IMR-90 (cell line): ENCODE measurements at regions not wholly inside any gene's neighbourhood (a gene's known extent, or its start where the extent isn't known, plus 50 kb on each side); places are given as distances from the start of the nearest gene placed in this dataset.

Experiments
- ATAC-seq: fragments of 200-7000 bp; cut with Tn5 transposase; 2 replicates; pipeline ENCODE4 v1.9.1; 2020; ENCODE audit warnings: low read depth, mild to moderate bottlenecking, moderate library complexity
- BruUV-seq: library from RNA; stranded (reverse); fragments of 400-500 nt; replicated peaks from 2 replicates; lab custom pipeline; 2021; lab: Mats Ljungman, UMichigan
- CTCF ChIA-PET: fragments of 300-600 bp; formaldehyde crosslinking; extraction: SDS; loops from one replicate; lab custom pipeline; 2021; ENCODE audit warnings: antibody characterized with exemption; lab: Yijun Ruan, JAX
- POLR2A ChIA-PET: fragments of 300-600 bp; sonication (Branson Sonifier 250); formaldehyde crosslinking; loops from one replicate; lab custom pipeline; 2022; ENCODE audit warnings: antibody characterized with exemption; ENCODE audit not compliant: unreplicated experiment; lab: Charles Lee
- DNase-seq: peaks from one replicate; pipeline ENCODE4 v3.0.0; 2013
- H2AFZ ChIP-seq: replicated peaks from 2 replicates; pipeline ENCODE3; 2013; ENCODE audit warnings: low read length, mild to moderate bottlenecking; ENCODE audit not compliant: poor library complexity
- H2AK5ac ChIP-seq: 2 replicates; pipeline ENCODE4 v1.6.1; 2013; ENCODE audit warnings: low read depth, low read length, inconsistent platforms
- H2AK9ac ChIP-seq: replicated peaks from 2 replicates; pipeline ENCODE3; 2013; ENCODE audit warnings: mild to moderate bottlenecking, low read depth, low read length, moderate library complexity; ENCODE audit not compliant: poor library complexity
- H2BK120ac ChIP-seq: 2 replicates; pipeline ENCODE4 v1.6.1; 2013; ENCODE audit warnings: low read depth, low read length, inconsistent platforms
- H2BK15ac ChIP-seq: 3 replicates; pipeline ENCODE4 v1.6.1; 2013; ENCODE audit warnings: low read depth, low read length, inconsistent platforms
- H2BK20ac ChIP-seq: 2 replicates; pipeline ENCODE4 v1.6.1; 2013; ENCODE audit warnings: low read depth, mild to moderate bottlenecking, inconsistent platforms, low read length, moderate library complexity
- H2BK5ac ChIP-seq: 2 replicates; pipeline ENCODE4 v1.6.1; 2013; ENCODE audit warnings: mild to moderate bottlenecking, low read depth, low read length, inconsistent platforms; ENCODE audit not compliant: poor library complexity, severe bottlenecking
- H3K14ac ChIP-seq: replicated peaks from 2 replicates; pipeline ENCODE4 v1.6.1; 2013; ENCODE audit warnings: low read depth, low read length, inconsistent platforms
- H3K18ac ChIP-seq: 2 replicates; pipeline ENCODE4 v1.6.1; 2013; ENCODE audit warnings: low read depth, low read length, control low read depth
- H3K23ac ChIP-seq: 2 replicates; pipeline ENCODE4 v1.6.1; 2013; ENCODE audit warnings: low read depth, low read length, inconsistent platforms
- H3K27ac ChIP-seq: 2 replicates; pipeline ENCODE4 v1.5.1; 2013; ENCODE audit warnings: mild to moderate bottlenecking, control low read depth, low read length; ENCODE audit not compliant: insufficient read depth
- H3K27me3 ChIP-seq: 2 replicates; pipeline ENCODE4 v1.6.1; 2013; ENCODE audit warnings: low read length; ENCODE audit not compliant: control insufficient read depth, insufficient read depth
- H3K36me3 ChIP-seq: 2 replicates; pipeline ENCODE4 v1.6.1; 2013; ENCODE audit warnings: low read length, mixed read lengths; ENCODE audit not compliant: control insufficient read depth, insufficient read depth
- H3K4ac ChIP-seq: 2 replicates; pipeline ENCODE4 v1.6.1; 2013; ENCODE audit warnings: low read depth, low read length, inconsistent platforms
- H3K4me1 ChIP-seq: 2 replicates; pipeline ENCODE4 v1.6.1; 2013; ENCODE audit warnings: low read length, mixed read lengths; ENCODE audit not compliant: control insufficient read depth, insufficient read depth
- H3K4me2 ChIP-seq: 2 replicates; pipeline ENCODE4 v1.6.1; 2013; ENCODE audit warnings: low read depth, mild to moderate bottlenecking, control low read depth, low read length, moderate library complexity
- H3K4me3 ChIP-seq: 2 replicates; pipeline ENCODE4 v1.5.1; 2013; ENCODE audit warnings: low read depth, mild to moderate bottlenecking, control low read depth, low read length, moderate library complexity; ENCODE audit not compliant: insufficient read depth
- H3K56ac ChIP-seq: 2 replicates; pipeline ENCODE4 v1.6.1; 2013; ENCODE audit warnings: low read length, inconsistent platforms; ENCODE audit not compliant: insufficient read depth; ENCODE audit errors: extremely low read depth
- H3K79me1 ChIP-seq, 2 experiments: 2 replicates each; pipeline ENCODE4 v1.6.1; 2013; ENCODE audit warnings: low read length in 2 of 2, inconsistent platforms in 1 of 2, low read depth in 1 of 2
- H3K9ac ChIP-seq: 2 replicates; pipeline ENCODE4 v1.6.1; 2013; ENCODE audit warnings: low read depth, low read length, control low read depth
- H3K9me1 ChIP-seq: 2 replicates; pipeline ENCODE4 v1.6.1; 2013; ENCODE audit warnings: low read length, inconsistent platforms; ENCODE audit not compliant: insufficient read depth
- H3K9me3 ChIP-seq: 2 replicates; pipeline ENCODE4 v1.6.1; 2013; ENCODE audit warnings: low read length; ENCODE audit not compliant: control insufficient read depth, insufficient read depth
- H4K20me1 ChIP-seq: 2 replicates; pipeline ENCODE4 v1.6.1; 2013; ENCODE audit warnings: low read length, inconsistent platforms; ENCODE audit not compliant: insufficient read depth
- H4K5ac ChIP-seq: 2 replicates; pipeline ENCODE4 v1.6.1; 2013; ENCODE audit warnings: mild to moderate bottlenecking, low read depth, low read length, control low read depth
- H4K8ac ChIP-seq, 2 experiments: 2 replicates each; pipeline ENCODE4 v1.6.1; 2013; ENCODE audit warnings: low read depth in 2 of 2, low read length in 2 of 2, control low read depth in 1 of 2, inconsistent platforms in 1 of 2
- H4K91ac ChIP-seq: 2 replicates; pipeline ENCODE4 v1.6.1; 2013; ENCODE audit warnings: low read depth, low read length, inconsistent platforms; ENCODE audit not compliant: insufficient read depth
- BHLHE40 ChIP-seq: fragments of 150-350 bp; IDR thresholded peaks from 2 replicates; pipeline ENCODE4 v1.6.1; 2016; ENCODE audit warnings: mild to moderate bottlenecking, low read depth, low read length
- CEBPB ChIP-seq: IDR thresholded peaks from 2 replicates; pipeline ENCODE4 v1.6.1; 2012; ENCODE audit warnings: low read depth, low read length, improper control_type of control experiment
- ELK1 ChIP-seq: fragments of 150-350 bp; IDR thresholded peaks from 2 replicates; pipeline ENCODE4 v1.6.1; 2016; ENCODE audit warnings: low read depth, mild to moderate bottlenecking, low read length, moderate library complexity, borderline replicate concordance
- FOS ChIP-seq: fragments of 150-350 bp; IDR thresholded peaks from 2 replicates; pipeline ENCODE4 v1.6.1; 2016; ENCODE audit warnings: low read depth, low read length
- MAFK ChIP-seq: IDR thresholded peaks from 2 replicates; pipeline ENCODE4 v1.6.1; 2012; ENCODE audit warnings: low read depth, low read length, improper control_type of control experiment
- MAZ ChIP-seq: IDR thresholded peaks from 2 replicates; pipeline ENCODE4 v1.6.1; 2012; ENCODE audit warnings: low read depth, mild to moderate bottlenecking, low read length, improper control_type of control experiment, moderate library complexity, borderline replicate concordance
- MXI1 ChIP-seq: IDR thresholded peaks from 2 replicates; pipeline ENCODE4 v1.6.1; 2012; ENCODE audit warnings: low read depth, mild to moderate bottlenecking, low read length, moderate library complexity, borderline replicate concordance
- NFE2L2 ChIP-seq: fragments of 150-350 bp; IDR thresholded peaks from 2 replicates; pipeline ENCODE4 v1.6.1; 2016; ENCODE audit warnings: low read depth, mild to moderate bottlenecking, low read length
- POLR2A ChIP-seq: IDR thresholded peaks from 2 replicates; pipeline ENCODE4 v1.6.1; 2012; ENCODE audit warnings: mild to moderate bottlenecking, low read depth, low read length
- RAD21 ChIP-seq: IDR thresholded peaks from 2 replicates; pipeline ENCODE4 v1.6.1; 2012; ENCODE audit warnings: low read length, improper control_type of control experiment
- RFX5 ChIP-seq: IDR thresholded peaks from 2 replicates; pipeline ENCODE4 v1.8.0; 2012; ENCODE audit warnings: low read depth, mild to moderate bottlenecking, low read length, moderate library complexity
- SMC3 ChIP-seq: fragments of 150-350 bp; IDR thresholded peaks from 2 replicates; pipeline ENCODE4 v1.6.1; 2016; ENCODE audit warnings: low read depth, mild to moderate bottlenecking, antibody characterized with exemption, low read length, moderate library complexity
- WGBS, 2 experiments: methylation state at CpG; one replicate each; pipeline versions ENCODE4 v1.1.5 to v1.1.7; 2013; ENCODE audit warnings: missing lambda C conversion rate in 2 of 2; ENCODE audit not compliant: insufficient read length in 1 of 2; ENCODE audit errors: extremely low coverage in 2 of 2; 5-methylcytosine and 5-hydroxymethylcytosine counted together
- dilution Hi-C: fragments of 300-500 bp; cut with HindIII; formaldehyde crosslinking; loops from one replicate; pipeline ENCODE4 v1.14.3; 2018; ENCODE audit warnings: low sequenced_read_pairs; ENCODE audit not compliant: unreplicated experiment
- in situ Hi-C: fragments of 300-500 bp; cut with MboI; formaldehyde crosslinking; loops from 3 replicates; pipeline ENCODE4 v1.14.3; 2019; ENCODE audit warnings: low sequenced_read_pairs, inconsistent platforms, mixed read lengths
- intact Hi-C: fragments of 100-400 bp; cut with micrococcal nuclease; formaldehyde crosslinking; loops from 2 replicates; pipeline ENCODE4 v1.10.0; 2022

GRCh38 chr5:167965710-167966109 lies 325.7 kb upstream of the WWC1 start:
- no peak overlapping the region for H2AK5ac ChIP-seq
- H4K20me1 ChIP-seq = no peaks in the 10 kb centered on the region
- H3K9ac ChIP-seq = no peak overlapping the region
- no peak overlapping the region for H2BK20ac ChIP-seq
- no peak overlapping the region for H2BK120ac ChIP-seq
- no peaks in the 10 kb centered on the region for H3K79me1 ChIP-seq
- no peak overlapping the region for H4K5ac ChIP-seq
- in situ Hi-C loops = no loop called here
- no peak overlapping the region for H2BK5ac ChIP-seq
- TF ChIP-seq NFE2L2 (no peak), POLR2A (no peak), SMC3 (no peak), FOS (no peak), CEBPB (no peak), RFX5 (no peak), MAFK (no peak), MXI1 (no peak), RAD21 (no peak), BHLHE40 (no peak), MAZ (no peak), ELK1 (no peak)
- no peak overlapping the region for H2AK9ac ChIP-seq
- H3K9me3 ChIP-seq = no peaks in the 10 kb centered on the region
- no TSS peak for BruUV-seq
- dilution Hi-C loops = no loop called here
- H3K56ac ChIP-seq = no peak overlapping the region
- no peak overlapping the region for H3K18ac ChIP-seq
- H3K9me1 ChIP-seq = no peaks in the 10 kb centered on the region
- intact Hi-C loops = no loop called here
- ChIA-PET CTCF (no interaction called here), POLR2A (no interaction called here)
- H4K91ac ChIP-seq = no peak overlapping the region
- DNase-seq = no peak
- no peak overlapping the region for H3K14ac ChIP-seq
- 80% methylated on average over 1 of the region's 2 CpGs; no CpG with 5 or more reads in 1 of the 2 experiments for WGBS, 2 experiments
- no peak overlapping the region for H3K27ac ChIP-seq
- ATAC-seq = no peak
- H2BK15ac ChIP-seq = no peak overlapping the region
- H3K23ac ChIP-seq = no peak overlapping the region
- no peak overlapping the region for H3K4me3 ChIP-seq
- H2AFZ ChIP-seq = no peak overlapping the region
- no peaks in the 10 kb centered on the region for H3K4me1 ChIP-seq
- H3K36me3 ChIP-seq = no peaks in the 10 kb centered on the region
- H3K4me2 ChIP-seq = no peak overlapping the region
- H3K4ac ChIP-seq = no peak overlapping the region
- H4K8ac ChIP-seq = no peak overlapping the region
- no peaks in the 10 kb centered on the region; the same call in 1 of the 2 replicates for H3K27me3 ChIP-seq
